ENCODE measurements at regions not wholly inside any gene's neighbourhood (a gene's known extent, or its start where the extent isn't known, plus 50 kb on each side); places are given as distances from the start of the nearest gene placed in this dataset.
"Not testable (repeated sequence)": the region's sequence is repeated elsewhere in the genome, so short reads cannot be mapped to it uniquely, and the experiment has no call there.

DNA sequence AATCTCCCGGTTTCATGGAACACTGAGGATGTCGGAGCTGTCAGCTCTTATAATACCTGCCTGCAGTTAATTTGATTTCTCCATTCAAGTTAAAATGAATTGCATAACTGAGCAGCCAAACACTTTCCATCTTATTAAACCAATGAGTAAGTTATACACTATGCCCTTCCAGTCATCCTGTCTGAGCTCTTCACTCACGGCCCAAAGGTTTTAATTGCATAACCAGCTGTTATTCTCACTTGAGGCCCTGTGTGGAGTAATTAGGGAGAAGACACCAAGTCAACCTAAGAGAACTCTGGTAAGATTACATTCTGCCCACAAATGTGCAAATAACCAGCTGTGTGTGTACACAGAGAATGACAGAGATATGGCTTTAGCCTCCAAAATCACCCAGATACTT lies 303.5 kb downstream of the TBC1D4 start:
- no peak overlapping the region for H3K27ac ChIP-seq
- H3K79me2 ChIP-seq (ENCODE audit: low read depth) = no peaks in the 10 kb centered on the region
- DNase-seq (ENCODE audit: low spot score) = no peak
- H3F3A ChIP-seq (ENCODE audit: low read depth) = no peaks in the 10 kb centered on the region
- H3K9me3 ChIP-seq (ENCODE audit: low read depth) = peaks cover under 1% of the 10 kb centered on the region
- H3K4me3 ChIP-seq = no peak overlapping the region
- no peaks in the 10 kb centered on the region for H3K36me3 ChIP-seq
- no peaks in the 10 kb centered on the region for H3K4me1 ChIP-seq
- no peak overlapping the region for H3K9ac ChIP-seq
- no peak overlapping the region for H3K27ac Mint-ChIP-seq
- no peaks in the 10 kb centered on the region for H4K20me1 ChIP-seq (ENCODE audit: low read depth)
- TF ChIP-seq, protein P1, sequence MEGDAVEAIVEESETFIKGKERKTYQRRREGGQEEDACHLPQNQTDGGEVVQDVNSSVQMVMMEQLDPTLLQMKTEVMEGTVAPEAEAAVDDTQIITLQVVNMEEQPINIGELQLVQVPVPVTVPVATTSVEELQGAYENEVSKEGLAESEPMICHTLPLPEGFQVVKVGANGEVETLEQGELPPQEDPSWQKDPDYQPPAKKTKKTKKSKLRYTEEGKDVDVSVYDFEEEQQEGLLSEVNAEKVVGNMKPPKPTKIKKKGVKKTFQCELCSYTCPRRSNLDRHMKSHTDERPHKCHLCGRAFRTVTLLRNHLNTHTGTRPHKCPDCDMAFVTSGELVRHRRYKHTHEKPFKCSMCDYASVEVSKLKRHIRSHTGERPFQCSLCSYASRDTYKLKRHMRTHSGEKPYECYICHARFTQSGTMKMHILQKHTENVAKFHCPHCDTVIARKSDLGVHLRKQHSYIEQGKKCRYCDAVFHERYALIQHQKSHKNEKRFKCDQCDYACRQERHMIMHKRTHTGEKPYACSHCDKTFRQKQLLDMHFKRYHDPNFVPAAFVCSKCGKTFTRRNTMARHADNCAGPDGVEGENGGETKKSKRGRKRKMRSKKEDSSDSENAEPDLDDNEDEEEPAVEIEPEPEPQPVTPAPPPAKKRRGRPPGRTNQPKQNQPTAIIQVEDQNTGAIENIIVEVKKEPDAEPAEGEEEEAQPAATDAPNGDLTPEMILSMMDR (IDR thresholded peaks at IDR 0.05) = no peak
- no peak for TF ChIP-seq EZH2 (IDR thresholded peaks at IDR 0.05)
- TF ChIP-seq EZH2phosphoT487 (IDR thresholded peaks at IDR 0.05) = no peak
- peaks cover 6% of the 10 kb centered on the region for H3K4me1 Mint-ChIP-seq
- H3K4me3 Mint-ChIP-seq = no peak overlapping the region
- peaks cover 30% of the 10 kb centered on the region for H3K9me3 Mint-ChIP-seq
- peaks cover 2% of the 10 kb centered on the region for H3K27me3 Mint-ChIP-seq (ENCODE audit: insufficient read depth, low read depth)
- H3K4me2 ChIP-seq = no peak overlapping the region
- no peaks in the 10 kb centered on the region for H3K27me3 ChIP-seq
- H2AFZ ChIP-seq (replicated peaks) = no peak overlapping the region
- H3K36me3 Mint-ChIP-seq = peaks cover 4% of the 10 kb centered on the region

DNA sequence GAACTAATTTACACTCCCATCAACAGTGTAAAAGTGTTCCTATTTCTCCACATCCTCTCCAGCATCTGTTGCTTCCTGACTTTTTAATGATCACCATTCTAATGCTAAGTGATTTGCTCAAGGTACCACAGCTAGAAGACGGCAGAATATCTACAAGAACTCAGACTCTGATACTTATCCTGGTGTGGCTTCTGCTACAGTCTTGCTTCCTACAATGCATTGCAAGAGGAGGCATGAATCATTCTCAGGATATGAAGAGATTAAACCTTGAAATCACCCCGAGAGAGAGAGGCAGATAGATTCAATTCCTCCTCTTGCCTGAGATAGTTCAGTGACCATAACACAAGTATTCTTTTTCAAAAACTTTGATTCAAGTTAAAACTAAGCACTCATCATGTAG lies 306.4 kb downstream of the TBC1D4 start:
- Mint-ChIP-seq H3K27ac (no peak overlapping the region), H3K27me3 (ENCODE audit: insufficient read depth, low read depth) (peaks cover 2% of the 10 kb centered on the region), H3K4me1 (peaks cover 19% of the 10 kb centered on the region), H3K36me3 (peaks cover 8% of the 10 kb centered on the region), H3K4me3 (no peak overlapping the region), H3K9me3 (peaks cover 23% of the 10 kb centered on the region)
- TF ChIP-seq EZH2 (IDR thresholded peaks at IDR 0.05) = no peak
- no peak for TF ChIP-seq EZH2phosphoT487 (IDR thresholded peaks at IDR 0.05)
- TF ChIP-seq, protein P1 (IDR thresholded peaks at IDR 0.05) = no peak
- Histone ChIP-seq H3K4me1 (no peaks in the 10 kb centered on the region), H3K79me2 (ENCODE audit: low read depth) (no peaks in the 10 kb centered on the region), H3K4me2 (no peak overlapping the region), H3K4me3 (no peak overlapping the region), H4K20me1 (ENCODE audit: low read depth) (no peaks in the 10 kb centered on the region), H3K27ac (no peak overlapping the region), H3K27me3 (no peaks in the 10 kb centered on the region), H3F3A (ENCODE audit: low read depth) (no peaks in the 10 kb centered on the region), H3K9ac (no peak overlapping the region), H3K9me3 (ENCODE audit: low read depth) (no peaks in the 10 kb centered on the region), H3K36me3 (no peaks in the 10 kb centered on the region), H2AFZ (replicated peaks) (no peak overlapping the region)
- DNase-seq (ENCODE audit: low spot score) = no peak

DNA sequence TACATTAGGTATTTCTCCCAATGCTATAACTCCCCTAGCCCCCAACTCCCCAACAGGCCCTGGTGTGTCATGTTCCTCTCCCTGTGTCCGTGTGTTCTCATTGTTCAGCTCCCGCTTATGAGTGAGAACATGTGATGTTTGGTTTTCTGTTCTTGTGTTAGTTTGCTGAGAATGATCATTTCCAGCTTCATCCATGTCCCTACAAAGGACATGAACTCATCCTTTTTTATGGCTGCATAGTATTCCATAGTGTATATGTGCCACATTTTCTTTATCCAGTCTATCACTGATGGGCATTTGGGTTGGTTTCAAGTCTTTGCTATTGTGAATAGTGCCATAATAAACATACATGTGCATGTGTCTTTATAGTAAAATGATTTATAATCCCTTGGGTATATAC lies 306.9 kb downstream of the TBC1D4 start:
- not testable (repeated sequence) for H2AFZ ChIP-seq (replicated peaks); H3K27ac Mint-ChIP-seq; DNase-seq (ENCODE audit: low spot score); H3K27me3 ChIP-seq; H3K79me2 ChIP-seq (ENCODE audit: low read depth); H3F3A ChIP-seq (ENCODE audit: low read depth); H3K36me3 Mint-ChIP-seq; H3K27me3 Mint-ChIP-seq (ENCODE audit: insufficient read depth, low read depth); H4K20me1 ChIP-seq (ENCODE audit: low read depth); H3K9me3 ChIP-seq (ENCODE audit: low read depth); H3K27ac ChIP-seq; H3K4me3 Mint-ChIP-seq; H3K4me1 ChIP-seq; H3K9ac ChIP-seq; H3K4me3 ChIP-seq; H3K4me2 ChIP-seq; H3K36me3 ChIP-seq
- H3K9me3 Mint-ChIP-seq = peaks cover 26% of the 10 kb centered on the region
- peaks cover 23% of the 10 kb centered on the region for H3K4me1 Mint-ChIP-seq

DNA sequence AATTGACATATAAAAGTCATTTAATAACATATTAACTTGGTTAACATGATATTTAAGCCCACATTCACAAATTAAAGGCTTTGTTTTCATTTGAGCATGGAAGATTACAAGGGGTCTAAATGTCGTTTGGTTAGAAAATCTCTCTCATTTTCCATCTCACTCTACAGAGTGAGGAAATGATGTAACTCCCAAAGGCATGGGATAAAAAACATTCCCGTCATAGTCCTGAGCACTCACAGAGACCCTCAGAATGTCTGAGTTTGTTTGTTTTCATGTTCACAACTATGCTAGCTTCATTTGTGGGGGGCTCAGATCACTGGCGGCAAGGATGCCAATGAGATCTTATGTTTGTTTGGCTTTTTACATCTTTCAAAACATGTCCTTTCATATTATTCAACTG lies 307.5 kb downstream of the TBC1D4 start:
- Mint-ChIP-seq H3K4me1 (peaks cover 23% of the 10 kb centered on the region), H3K27me3 (ENCODE audit: insufficient read depth, low read depth) (peaks cover 2% of the 10 kb centered on the region), H3K4me3 (no peak overlapping the region), H3K27ac (no peak overlapping the region), H3K36me3 (peaks cover 8% of the 10 kb centered on the region), H3K9me3 (peaks cover 31% of the 10 kb centered on the region)
- no peaks in the 10 kb centered on the region for H3K4me1 ChIP-seq
- H3K9ac ChIP-seq = no peak overlapping the region
- H3K9me3 ChIP-seq (ENCODE audit: low read depth) = no peaks in the 10 kb centered on the region
- DNase-seq (ENCODE audit: low spot score) = no peak
- no peaks in the 10 kb centered on the region for H3K79me2 ChIP-seq (ENCODE audit: low read depth)
- no peak overlapping the region for H3K4me3 ChIP-seq
- no peaks in the 10 kb centered on the region for H3K36me3 ChIP-seq
- no peaks in the 10 kb centered on the region for H3K27me3 ChIP-seq
- no peaks in the 10 kb centered on the region for H3F3A ChIP-seq (ENCODE audit: low read depth)
- H2AFZ ChIP-seq (replicated peaks) = no peak overlapping the region
- H3K27ac ChIP-seq = no peak overlapping the region
- no peaks in the 10 kb centered on the region for H4K20me1 ChIP-seq (ENCODE audit: low read depth)
- TF ChIP-seq, protein P1 (IDR thresholded peaks at IDR 0.05) = no peak
- TF ChIP-seq EZH2phosphoT487 (IDR thresholded peaks at IDR 0.05) = no peak
- no peak for TF ChIP-seq EZH2 (IDR thresholded peaks at IDR 0.05)
- H3K4me2 ChIP-seq = no peak overlapping the region

All from neural progenitor cell (in vitro differentiated cells).